PC-9 (cell line): ENCODE measurements at regions not wholly inside any gene's neighbourhood (a gene's known extent, or its start where the extent isn't known, plus 50 kb on each side); places are given as distances from the start of the nearest gene placed in this dataset.
A peak's percentile ranks its signal among the peaks of the same experiment; 100 is the strongest.

Source experiments
- BruUV-seq: library from RNA; stranded (reverse); fragments of 400-500 nt; replicated peaks from 2 replicates; lab custom pipeline; 2021; lab: Mats Ljungman, UMichigan
- CTCF ChIA-PET: fragments of 300-600 bp; sonication (Branson Sonifier 250); formaldehyde crosslinking; loops from one replicate; lab custom pipeline; 2022; ENCODE audit warnings: antibody characterized with exemption; lab: Charles Lee
- POLR2A ChIA-PET: fragments of 300-600 bp; sonication (Branson Sonifier 250); formaldehyde crosslinking; loops from one replicate; lab custom pipeline; 2022; ENCODE audit warnings: antibody characterized with exemption; ENCODE audit not compliant: unreplicated experiment; lab: Charles Lee
- DNase-seq, 2 experiments: peaks; one replicate each; pipeline versions ENCODE4 v3.0.0 to v3.0.0-alpha.2; 2015 to 2022; ENCODE audit warnings: mixed read lengths in 1 of 2
- H2AFZ ChIP-seq: fragments of 200-600 bp; sonication (generic); 2 replicates; pipeline ENCODE4 v1.8.1; 2017; ENCODE audit warnings: antibody characterized with exemption
- H3F3A ChIP-seq: fragments of 200-600 bp; sonication (generic); 2 replicates; pipeline ENCODE4 v1.8.1; 2017; ENCODE audit warnings: antibody characterized with exemption, mild to moderate bottlenecking, low read depth; ENCODE audit not compliant: insufficient read depth
- H3K27ac ChIP-seq: fragments of 200-600 bp; sonication (generic); 2 replicates; pipeline ENCODE4 v1.6.1; 2016; ENCODE audit warnings: mixed run types
- H3K27me3 ChIP-seq: fragments of 200-600 bp; sonication (generic); 2 replicates; pipeline ENCODE4 v1.6.1; 2016; ENCODE audit warnings: low read depth, mixed run types; ENCODE audit not compliant: insufficient read depth
- H3K36me3 ChIP-seq: fragments of 200-600 bp; sonication (generic); 2 replicates; pipeline ENCODE4 v1.6.1; 2016; ENCODE audit warnings: low read depth, mixed run types
- H3K4me1 ChIP-seq: fragments of 200-600 bp; sonication (generic); replicated peaks from 2 replicates; pipeline ENCODE4 v1.6.1; 2016; ENCODE audit warnings: mixed run types; ENCODE audit not compliant: insufficient read depth
- H3K4me2 ChIP-seq: fragments of 200-600 bp; sonication (generic); 2 replicates; pipeline ENCODE4 v1.6.1; 2017; ENCODE audit warnings: mixed run types
- H3K4me3 ChIP-seq: fragments of 200-600 bp; sonication (generic); 2 replicates; pipeline ENCODE4 v1.6.1; 2016; ENCODE audit warnings: mixed run types
- H3K79me2 ChIP-seq: fragments of 200-600 bp; sonication (generic); 2 replicates; pipeline ENCODE4 v1.6.1; 2017; ENCODE audit warnings: low read depth, mixed run types
- H3K9me2 ChIP-seq: fragments of 200-600 bp; sonication (generic); 2 replicates; pipeline ENCODE4 v1.8.1; 2017; ENCODE audit warnings: mild to moderate bottlenecking; ENCODE audit not compliant: insufficient read depth
- H3K9me3 ChIP-seq: fragments of 200-600 bp; sonication (generic); 2 replicates; pipeline ENCODE4 v1.8.1; 2016; ENCODE audit warnings: low read depth; ENCODE audit not compliant: insufficient read depth
- H4K20me1 ChIP-seq: fragments of 200-600 bp; sonication (generic); 2 replicates; pipeline ENCODE4 v1.8.1; 2017; ENCODE audit not compliant: insufficient read depth
- CTCF ChIP-seq: fragments of 200-600 bp; sonication (generic); conservative IDR thresholded peaks from 2 replicates; pipeline ENCODE4 v1.6.1; 2017; ENCODE audit warnings: mixed run types, antibody characterized with exemption, mild to moderate bottlenecking, moderate library complexity
- EZH2 ChIP-seq: fragments of 200-600 bp; sonication (generic); IDR thresholded peaks from 2 replicates; pipeline ENCODE4 v1.8.0; 2017; ENCODE audit warnings: antibody characterized with exemption, low read depth
- intact Hi-C: fragments of 100-400 bp; cut with micrococcal nuclease; formaldehyde crosslinking; loops from one replicate; pipeline ENCODE4 v1.10.0; 2022; ENCODE audit not compliant: unreplicated experiment

- no TSS peak for BruUV-seq
- Histone ChIP-seq H3K4me3 (no peak overlapping the region), H3K9me3 (no peaks in the 10 kb centered on the region), H4K20me1 (no peaks in the 10 kb centered on the region), H3K27ac (no peak overlapping the region), H3K27me3 (no peaks in the 10 kb centered on the region), H3F3A (no peaks in the 10 kb centered on the region), H3K79me2 (no peaks in the 10 kb centered on the region), H2AFZ (0 out of 2 replicates have a peak overlapping the region, but pooled peaks have one; percentile 39), H3K4me1 (no peaks in the 10 kb centered on the region), H3K9me2 (no peaks in the 10 kb centered on the region), H3K4me2 (no peak overlapping the region), H3K36me3 (no peaks in the 10 kb centered on the region)
- CTCF ChIA-PET, result no interaction called here
- DNase-seq, result no peak
- POLR2A ChIA-PET, result no interaction called here
- intact Hi-C loops, result no loop called here
- no peak for TF ChIP-seq CTCF
- TF ChIP-seq EZH2, result no peak
Observed at GRCh38 chr2:140138736-140139135, 1358.5 kb upstream of the NXPH2 start.

- no peak for DNase-seq
- ChIA-PET POLR2A (no interaction called here), CTCF (no interaction called here)
- Histone ChIP-seq H2AFZ (no peak overlapping the region), H3K36me3 (no peaks in the 10 kb centered on the region), H3K79me2 (no peaks in the 10 kb centered on the region), H3K9me3 (no peaks in the 10 kb centered on the region), H3K4me2 (no peak overlapping the region), H3F3A (no peaks in the 10 kb centered on the region), H3K9me2 (no peaks in the 10 kb centered on the region), H3K4me1 (no peaks in the 10 kb centered on the region), H3K27me3 (no peaks in the 10 kb centered on the region), H4K20me1 (no peaks in the 10 kb centered on the region), H3K27ac (no peak overlapping the region), H3K4me3 (no peak overlapping the region)
- TF ChIP-seq CTCF (no peak), EZH2 (no peak)
- no TSS peak for BruUV-seq
- intact Hi-C loops, result no loop called here
Observed at GRCh38 chr2:140136861-140137260, 1356.7 kb upstream of the NXPH2 start.

- intact Hi-C loops, result no loop called here
- Histone ChIP-seq H2AFZ (no peak overlapping the region), H3F3A (no peaks in the 10 kb centered on the region), H3K4me2 (no peak overlapping the region), H3K36me3 (no peaks in the 10 kb centered on the region), H3K4me1 (no peaks in the 10 kb centered on the region), H3K27ac (no peak overlapping the region), H3K27me3 (no peaks in the 10 kb centered on the region), H3K79me2 (no peaks in the 10 kb centered on the region), H3K4me3 (no peak overlapping the region), H4K20me1 (no peaks in the 10 kb centered on the region), H3K9me2 (no peaks in the 10 kb centered on the region), H3K9me3 (no peaks in the 10 kb centered on the region)
- DNase-seq, result no peak
- TF ChIP-seq CTCF (no peak), EZH2 (no peak)
- ChIA-PET POLR2A (no interaction called here), CTCF (no interaction called here)
- no TSS peak for BruUV-seq
Observed at GRCh38 chr2:140136366-140136765, 1356.2 kb upstream of the NXPH2 start.
